ENCODE measurements at regions not wholly inside any gene's neighbourhood (a gene's known extent, or its start where the extent isn't known, plus 50 kb on each side); places are given as distances from the start of the nearest gene placed in this dataset.
"Not testable (repeated sequence)": the region's sequence is repeated elsewhere in the genome, so short reads cannot be mapped to it uniquely, and the experiment has no call there.

DNA sequence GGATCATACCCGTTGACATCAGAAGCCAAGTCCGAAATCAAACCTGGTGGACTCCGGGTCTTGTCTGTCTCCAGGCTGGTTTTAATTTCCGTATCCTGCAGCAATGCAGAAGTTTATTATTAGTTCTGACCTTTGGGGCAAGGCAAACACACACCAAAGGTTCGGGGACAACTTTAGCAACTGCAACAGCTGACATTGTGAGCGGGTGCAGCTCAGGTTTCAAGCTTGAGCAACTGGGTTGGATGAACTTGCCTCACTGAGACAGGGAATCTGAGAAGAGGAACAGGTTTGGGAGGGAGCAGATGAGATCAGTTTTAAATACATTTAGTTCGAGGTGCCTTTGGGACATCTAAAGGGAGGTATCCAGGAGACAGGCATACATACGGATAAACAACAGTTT, 110.7 kb downstream of the GNL3L start:
- Histone ChIP-seq H3K27ac (ENCODE audit: poor library complexity, severe bottlenecking) (no peak overlapping the region), H3K4me3 (ENCODE audit: severe bottlenecking) (no peak overlapping the region), H3K4me1 (ENCODE audit: insufficient read depth, poor library complexity, severe bottlenecking) (no peaks in the 10 kb centered on the region), H3K27me3 (ENCODE audit: insufficient read depth, poor library complexity, severe bottlenecking) (no peaks in the 10 kb centered on the region), H3K36me3 (ENCODE audit: low read depth) (no peaks in the 10 kb centered on the region), H3K9me3 (ENCODE audit: severe bottlenecking) (no peaks in the 10 kb centered on the region)
- TF ChIP-seq, protein P1, sequence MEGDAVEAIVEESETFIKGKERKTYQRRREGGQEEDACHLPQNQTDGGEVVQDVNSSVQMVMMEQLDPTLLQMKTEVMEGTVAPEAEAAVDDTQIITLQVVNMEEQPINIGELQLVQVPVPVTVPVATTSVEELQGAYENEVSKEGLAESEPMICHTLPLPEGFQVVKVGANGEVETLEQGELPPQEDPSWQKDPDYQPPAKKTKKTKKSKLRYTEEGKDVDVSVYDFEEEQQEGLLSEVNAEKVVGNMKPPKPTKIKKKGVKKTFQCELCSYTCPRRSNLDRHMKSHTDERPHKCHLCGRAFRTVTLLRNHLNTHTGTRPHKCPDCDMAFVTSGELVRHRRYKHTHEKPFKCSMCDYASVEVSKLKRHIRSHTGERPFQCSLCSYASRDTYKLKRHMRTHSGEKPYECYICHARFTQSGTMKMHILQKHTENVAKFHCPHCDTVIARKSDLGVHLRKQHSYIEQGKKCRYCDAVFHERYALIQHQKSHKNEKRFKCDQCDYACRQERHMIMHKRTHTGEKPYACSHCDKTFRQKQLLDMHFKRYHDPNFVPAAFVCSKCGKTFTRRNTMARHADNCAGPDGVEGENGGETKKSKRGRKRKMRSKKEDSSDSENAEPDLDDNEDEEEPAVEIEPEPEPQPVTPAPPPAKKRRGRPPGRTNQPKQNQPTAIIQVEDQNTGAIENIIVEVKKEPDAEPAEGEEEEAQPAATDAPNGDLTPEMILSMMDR (IDR thresholded peaks at IDR 0.05; ENCODE audit: poor library complexity, severe bottlenecking) = no peak
- DNase-seq (ENCODE audit: low spot score) (no peak), ATAC-seq (ENCODE audit: low read depth) (no peak)

DNA sequence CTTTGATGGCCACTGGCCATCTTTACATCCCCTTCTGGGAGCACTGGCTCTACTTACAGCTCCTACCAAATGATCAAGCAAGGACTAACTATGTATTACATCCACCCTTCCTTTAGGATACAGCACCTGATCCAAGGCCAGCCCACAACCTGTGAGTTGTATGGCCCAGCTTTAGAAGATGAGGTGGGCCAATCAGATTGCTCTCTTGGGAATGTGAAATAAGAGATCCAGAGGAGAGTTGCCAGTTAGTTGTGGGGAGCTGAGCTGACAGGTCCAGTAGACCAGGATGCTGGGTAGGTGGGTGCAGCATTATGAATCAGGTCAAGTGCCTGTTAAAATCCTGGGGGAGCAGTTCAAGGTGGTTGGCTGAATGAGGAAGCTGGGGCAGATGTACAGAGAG, 111.5 kb downstream of the GNL3L start:
- H3K36me3 ChIP-seq (ENCODE audit: low read depth) = no peaks in the 10 kb centered on the region
- no peak overlapping the region for H3K27ac ChIP-seq (ENCODE audit: poor library complexity, severe bottlenecking)
- TF ChIP-seq, protein P1 (IDR thresholded peaks at IDR 0.05; ENCODE audit: poor library complexity, severe bottlenecking) = no peak
- no peak for DNase-seq (ENCODE audit: low spot score)
- H3K27me3 ChIP-seq (ENCODE audit: insufficient read depth, poor library complexity, severe bottlenecking) = no peaks in the 10 kb centered on the region
- H3K4me1 ChIP-seq (ENCODE audit: insufficient read depth, poor library complexity, severe bottlenecking) = no peaks in the 10 kb centered on the region
- H3K4me3 ChIP-seq (ENCODE audit: severe bottlenecking) = no peak overlapping the region
- no peak for ATAC-seq (ENCODE audit: low read depth)
- no peaks in the 10 kb centered on the region for H3K9me3 ChIP-seq (ENCODE audit: severe bottlenecking)

DNA sequence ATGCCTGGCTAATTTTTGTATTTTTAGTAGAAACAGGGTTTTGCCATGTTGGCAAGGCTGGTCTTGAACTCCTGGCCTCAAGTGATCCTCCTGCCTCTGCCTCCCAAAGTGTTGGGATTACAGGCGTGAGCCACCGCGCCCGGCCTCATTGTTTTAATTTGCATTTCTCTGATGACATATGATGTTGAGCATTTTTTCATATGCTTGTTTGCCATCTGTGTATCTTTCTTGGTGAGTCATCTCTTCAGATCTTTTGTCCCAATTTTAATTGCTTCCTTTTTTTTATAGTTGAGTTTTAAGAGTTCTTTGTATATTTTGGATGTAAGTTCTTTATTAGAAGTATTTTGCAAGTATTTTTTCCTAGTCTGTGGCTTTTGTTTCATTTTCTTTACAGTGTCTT, 117.6 kb downstream of the GNL3L start:
- DNase-seq (ENCODE audit: low spot score); H3K9me3 ChIP-seq (ENCODE audit: severe bottlenecking); H3K27me3 ChIP-seq (ENCODE audit: insufficient read depth, poor library complexity, severe bottlenecking); H3K27ac ChIP-seq (ENCODE audit: poor library complexity, severe bottlenecking); H3K36me3 ChIP-seq (ENCODE audit: low read depth); ATAC-seq (ENCODE audit: low read depth); H3K4me3 ChIP-seq (ENCODE audit: severe bottlenecking); H3K4me1 ChIP-seq (ENCODE audit: insufficient read depth, poor library complexity, severe bottlenecking): not testable (repeated sequence)

DNA sequence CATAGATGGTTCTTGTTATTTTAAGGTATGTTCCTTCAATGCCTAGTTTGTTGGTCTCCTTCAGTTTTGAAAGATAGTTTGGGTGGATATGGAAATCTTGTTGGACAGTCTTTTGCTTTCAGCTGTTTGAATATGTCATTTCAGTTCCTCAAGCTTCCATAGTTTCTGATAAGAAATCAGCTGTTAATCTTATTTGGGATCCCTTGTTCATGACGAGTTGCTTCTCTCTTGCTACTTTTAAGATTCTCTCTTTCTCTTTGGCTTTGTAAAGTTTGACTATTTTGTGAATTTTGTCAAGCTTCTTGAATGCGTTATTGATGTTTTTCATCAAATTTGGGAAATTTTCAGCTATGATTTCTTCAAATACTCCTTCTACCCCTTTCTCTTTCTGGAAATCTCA, 129.5 kb downstream of the GNL3L start:
- Histone ChIP-seq H3K27me3 (ENCODE audit: insufficient read depth, poor library complexity, severe bottlenecking) (no peaks in the 10 kb centered on the region), H3K4me3 (ENCODE audit: severe bottlenecking) (no peak overlapping the region), H3K9me3 (ENCODE audit: severe bottlenecking) (no peaks in the 10 kb centered on the region), H3K36me3 (ENCODE audit: low read depth) (no peaks in the 10 kb centered on the region), H3K27ac (ENCODE audit: poor library complexity, severe bottlenecking) (no peak overlapping the region), H3K4me1 (ENCODE audit: insufficient read depth, poor library complexity, severe bottlenecking) (no peaks in the 10 kb centered on the region)
- TF ChIP-seq, protein P1 (IDR thresholded peaks at IDR 0.05; ENCODE audit: poor library complexity, severe bottlenecking) = no peak
- ATAC-seq (ENCODE audit: low read depth) (no peak), DNase-seq (ENCODE audit: low spot score) (no peak)

DNA sequence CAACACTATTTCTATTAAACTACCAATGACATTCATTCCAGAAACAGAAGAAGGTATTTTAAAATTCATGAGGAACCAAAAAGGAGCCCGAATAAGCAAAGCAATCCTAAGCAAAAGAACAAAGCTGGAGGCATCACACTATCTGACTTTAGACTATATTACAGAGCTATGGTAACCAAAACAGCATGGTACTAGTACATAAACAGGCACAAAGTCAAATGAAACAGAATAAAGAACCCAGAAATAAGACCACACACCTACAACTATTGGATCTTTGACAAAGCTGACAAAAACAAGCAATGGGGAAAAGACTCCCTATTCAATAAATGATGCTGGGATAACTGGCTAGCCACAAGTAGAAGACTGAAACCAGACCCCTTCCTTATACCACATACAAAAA, 122.3 kb downstream of the ITIH6 start:
- DNase-seq (ENCODE audit: low spot score) (no peak), ATAC-seq (ENCODE audit: low read depth) (no peak)
- Histone ChIP-seq H3K9me3 (ENCODE audit: severe bottlenecking) (no peaks in the 10 kb centered on the region), H3K27ac (ENCODE audit: poor library complexity, severe bottlenecking) (no peak overlapping the region), H3K27me3 (ENCODE audit: insufficient read depth, poor library complexity, severe bottlenecking) (no peaks in the 10 kb centered on the region), H3K36me3 (ENCODE audit: low read depth) (no peaks in the 10 kb centered on the region), H3K4me3 (ENCODE audit: severe bottlenecking) (no peak overlapping the region), H3K4me1 (ENCODE audit: insufficient read depth, poor library complexity, severe bottlenecking) (no peaks in the 10 kb centered on the region)
- TF ChIP-seq, protein P1 (IDR thresholded peaks at IDR 0.05; ENCODE audit: poor library complexity, severe bottlenecking) = no peak
